ENCODE measurements at regions not wholly inside any gene's neighbourhood (a gene's known extent, or its start where the extent isn't known, plus 50 kb on each side); places are given as distances from the start of the nearest gene placed in this dataset.

DNA sequence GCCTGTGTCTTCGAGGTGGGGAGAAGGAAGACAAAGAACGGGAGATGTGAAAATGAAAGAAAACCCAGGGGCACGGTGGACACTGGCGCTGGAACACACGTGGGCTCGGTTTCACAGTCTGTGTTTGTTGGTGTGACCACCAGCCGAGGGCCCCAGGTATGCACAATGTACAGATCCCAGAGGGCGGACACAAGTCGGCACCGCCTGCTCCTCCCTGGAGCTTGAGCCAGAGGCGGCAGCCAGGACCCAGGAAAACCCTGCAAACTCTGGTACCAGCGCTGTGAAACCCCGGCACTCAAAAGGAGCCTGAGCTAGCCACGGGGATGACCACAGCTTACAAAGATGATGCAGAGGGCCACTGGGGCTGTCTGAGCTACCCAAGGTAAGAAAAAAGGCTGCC lies 105.0 kb downstream of the SHANK2 start:
- no peak overlapping the region for H3K4me3 ChIP-seq
- DNase-seq (ENCODE audit: extremely low spot score): no peak
- peaks cover 0 to under 1% (median 0%) of the 10 kb centered on the region in 4 donors for H3K4me1 ChIP-seq
- no peaks in the 10 kb centered on the region for H3K36me3 ChIP-seq
- no peak overlapping the region for H3K27ac ChIP-seq (replicated peaks in 1 of 4)
- no peak for TF ChIP-seq POLR2A (IDR thresholded peaks at IDR 0.05; ENCODE audit: low read depth)
- no peak for TF ChIP-seq POLR2AphosphoS5 (IDR thresholded peaks at IDR 0.05)
- TF ChIP-seq, protein P1, sequence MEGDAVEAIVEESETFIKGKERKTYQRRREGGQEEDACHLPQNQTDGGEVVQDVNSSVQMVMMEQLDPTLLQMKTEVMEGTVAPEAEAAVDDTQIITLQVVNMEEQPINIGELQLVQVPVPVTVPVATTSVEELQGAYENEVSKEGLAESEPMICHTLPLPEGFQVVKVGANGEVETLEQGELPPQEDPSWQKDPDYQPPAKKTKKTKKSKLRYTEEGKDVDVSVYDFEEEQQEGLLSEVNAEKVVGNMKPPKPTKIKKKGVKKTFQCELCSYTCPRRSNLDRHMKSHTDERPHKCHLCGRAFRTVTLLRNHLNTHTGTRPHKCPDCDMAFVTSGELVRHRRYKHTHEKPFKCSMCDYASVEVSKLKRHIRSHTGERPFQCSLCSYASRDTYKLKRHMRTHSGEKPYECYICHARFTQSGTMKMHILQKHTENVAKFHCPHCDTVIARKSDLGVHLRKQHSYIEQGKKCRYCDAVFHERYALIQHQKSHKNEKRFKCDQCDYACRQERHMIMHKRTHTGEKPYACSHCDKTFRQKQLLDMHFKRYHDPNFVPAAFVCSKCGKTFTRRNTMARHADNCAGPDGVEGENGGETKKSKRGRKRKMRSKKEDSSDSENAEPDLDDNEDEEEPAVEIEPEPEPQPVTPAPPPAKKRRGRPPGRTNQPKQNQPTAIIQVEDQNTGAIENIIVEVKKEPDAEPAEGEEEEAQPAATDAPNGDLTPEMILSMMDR (IDR thresholded peaks at IDR 0.05): no peak
- TF ChIP-seq EP300 (IDR thresholded peaks at IDR 0.05): no peak
- H3K9me3 ChIP-seq: no peaks in the 10 kb centered on the region
- 84% methylated on average over 14 of the region's 14 CpGs for WGBS
- H3K27me3 ChIP-seq: peaks cover 0 to 44% (median 4%) of the 10 kb centered on the region in 4 donors
- intact Hi-C loops (cut with DNase I): no loop called here

DNA sequence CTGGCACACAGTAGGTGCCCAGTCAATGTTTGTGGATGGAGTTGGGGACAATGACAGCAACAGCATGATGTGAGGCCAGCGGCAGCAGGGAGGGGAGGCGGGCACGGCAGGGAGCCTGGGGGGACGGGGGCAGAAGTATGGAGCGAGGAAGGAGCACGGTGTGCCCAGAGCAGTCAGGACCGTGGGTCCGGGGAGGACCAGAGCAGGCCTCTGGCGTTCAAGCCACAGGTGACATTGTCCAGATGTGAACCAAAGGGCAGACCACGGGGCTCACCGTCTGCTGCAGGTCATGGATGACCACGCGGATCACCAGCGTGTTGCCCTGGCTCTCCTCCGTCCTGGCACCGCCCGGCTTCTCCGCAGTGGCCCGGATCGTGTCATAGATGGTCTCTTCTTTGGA lies 105.5 kb downstream of the SHANK2 start:
- DNase-seq (ENCODE audit: extremely low spot score): no peak
- H3K36me3 ChIP-seq: no peaks in the 10 kb centered on the region
- intact Hi-C loops (cut with DNase I): no loop called here
- H3K9me3 ChIP-seq: no peaks in the 10 kb centered on the region
- H3K4me1 ChIP-seq: no peaks in the 10 kb centered on the region
- H3K4me3 ChIP-seq: no peak overlapping the region
- H3K27me3 ChIP-seq: peaks cover 0 to 39% (median 2%) of the 10 kb centered on the region in 4 donors
- H3K27ac ChIP-seq (replicated peaks in 1 of 4): no peak overlapping the region
- WGBS: 92% methylated on average over 19 of the region's 20 CpGs
- TF ChIP-seq, protein P1 (IDR thresholded peaks at IDR 0.05): no peak
- no peak for TF ChIP-seq POLR2AphosphoS5 (IDR thresholded peaks at IDR 0.05)
- no peak for TF ChIP-seq EP300 (IDR thresholded peaks at IDR 0.05)
- TF ChIP-seq POLR2A (IDR thresholded peaks at IDR 0.05; ENCODE audit: low read depth): no peak

DNA sequence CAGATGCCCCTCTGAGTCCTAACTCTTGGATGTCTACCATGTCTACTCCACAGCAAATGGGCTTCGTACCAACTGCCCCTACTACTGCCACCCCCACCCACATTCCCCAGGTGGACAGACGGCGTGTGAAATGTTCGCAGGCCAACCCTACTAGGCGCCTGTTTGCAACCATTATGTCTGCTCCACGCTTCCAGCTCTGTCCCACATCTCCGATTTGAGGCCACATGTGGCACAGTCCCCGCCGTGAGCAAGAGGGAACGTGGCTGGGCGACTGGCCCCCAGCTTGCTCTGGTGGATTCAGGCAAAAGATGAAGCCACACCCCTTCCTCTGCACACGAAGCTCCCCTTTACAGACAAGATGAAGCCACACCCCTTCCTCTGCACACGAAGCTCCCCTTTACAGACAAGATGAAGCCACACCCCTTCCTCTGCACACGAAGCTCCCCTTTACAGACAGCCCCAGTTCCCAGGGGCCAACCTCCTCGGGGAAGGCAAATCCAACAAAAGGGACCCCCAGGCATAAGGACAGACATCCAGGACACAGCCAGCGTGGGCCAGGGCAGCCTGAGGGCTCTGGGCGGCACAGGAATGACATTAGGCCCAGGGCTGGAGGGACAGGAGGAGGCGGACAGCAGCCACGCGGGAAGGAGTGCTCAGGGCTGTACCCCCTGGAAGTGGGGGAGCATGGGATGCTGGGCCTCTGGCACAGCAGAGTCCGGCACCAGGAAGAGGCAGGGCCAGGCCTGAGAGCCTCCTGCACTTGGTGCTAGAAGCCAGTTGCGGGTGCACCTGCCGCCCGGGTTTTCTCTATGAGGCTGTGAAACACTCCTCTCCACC lies 106.2 kb downstream of the SHANK2 start:
- Histone ChIP-seq H3K36me3 (no peaks in the 10 kb centered on the region), H3K4me3 (no peak overlapping the region), H3K27ac (replicated peaks in 1 of 4) (no peak overlapping the region), H3K4me1 (no peaks in the 10 kb centered on the region), H3K9me3 (no peaks in the 10 kb centered on the region), H3K27me3 (peaks cover 0 to 33% (median 0%) of the 10 kb centered on the region in 4 donors)
- intact Hi-C loops (cut with DNase I): no loop called here
- no peak for DNase-seq (ENCODE audit: extremely low spot score)
- WGBS: 80% methylated on average over 23 of the region's 24 CpGs
- TF ChIP-seq, protein P1 (IDR thresholded peaks at IDR 0.05): no peak
- no peak for TF ChIP-seq POLR2A (IDR thresholded peaks at IDR 0.05; ENCODE audit: low read depth)
- no peak for TF ChIP-seq EP300 (IDR thresholded peaks at IDR 0.05)
- no peak for TF ChIP-seq POLR2AphosphoS5 (IDR thresholded peaks at IDR 0.05)

DNA sequence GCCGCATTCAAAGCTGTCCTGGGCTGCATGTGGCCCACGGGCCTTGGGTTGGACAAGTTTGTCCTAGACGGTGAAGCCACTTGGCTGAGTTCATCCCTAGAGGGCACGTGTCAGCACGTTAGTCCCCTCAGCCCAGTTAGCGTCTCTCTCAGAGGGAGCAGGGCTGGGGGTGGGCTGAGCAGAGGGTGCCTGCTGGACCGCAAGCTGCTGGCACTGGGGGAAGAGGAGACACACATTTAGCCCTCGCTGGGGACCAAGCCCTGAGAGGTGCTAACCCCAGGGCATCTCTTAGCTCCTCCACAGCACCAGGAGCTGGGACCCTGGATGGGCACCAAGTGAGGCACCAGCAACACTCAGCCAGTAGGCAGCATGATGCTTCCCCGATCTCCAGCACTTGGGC lies 107.0 kb downstream of the SHANK2 start:
- 61% methylated on average over 7 of the region's 9 CpGs for WGBS
- DNase-seq (ENCODE audit: extremely low spot score): no peak
- Histone ChIP-seq H3K4me1 (peaks cover 0 to under 1% (median under 1%) of the 10 kb centered on the region in 4 donors), H3K4me3 (no peak overlapping the region), H3K36me3 (no peaks in the 10 kb centered on the region), H3K27me3 (peaks cover 0 to 26% (median 0%) of the 10 kb centered on the region in 4 donors), H3K27ac (replicated peaks in 1 of 4) (no peak overlapping the region), H3K9me3 (no peaks in the 10 kb centered on the region)
- intact Hi-C loops (cut with DNase I): no loop called here
- TF ChIP-seq EP300 (IDR thresholded peaks at IDR 0.05) (no peak), POLR2A (IDR thresholded peaks at IDR 0.05; ENCODE audit: low read depth) (no peak), POLR2AphosphoS5 (IDR thresholded peaks at IDR 0.05) (no peak)
- TF ChIP-seq, protein P1 (IDR thresholded peaks at IDR 0.05): no peak
